MM.1S (cell line): ENCODE measurements at regions not wholly inside any gene's neighbourhood (a gene's known extent, or its start where the extent isn't known, plus 50 kb on each side); places are given as distances from the start of the nearest gene placed in this dataset.
"Not testable (repeated sequence)": the region's sequence is repeated elsewhere in the genome, so short reads cannot be mapped to it uniquely, and the experiment has no call there.

Experiments
- DNase-seq: peaks from one replicate; pipeline ENCODE4 v3.0.0-alpha.2; 2015
- H2AFZ ChIP-seq: fragments of 300-600 bp; sonication (generic); 2 replicates; pipeline ENCODE4 v1.6.0; 2016; ENCODE audit warnings: antibody characterized with exemption, low read length
- H3F3A ChIP-seq: fragments of 300-600 bp; sonication (generic); 2 replicates; pipeline ENCODE4 v1.6.1; 2016; ENCODE audit warnings: mild to moderate bottlenecking, antibody characterized with exemption, low read length, moderate library complexity, mixed read lengths; ENCODE audit not compliant: insufficient read depth
- H3K27ac ChIP-seq: fragments of 300-600 bp; sonication (generic); 2 replicates; pipeline ENCODE4 v1.5.1; 2016; ENCODE audit warnings: mild to moderate bottlenecking, low read length
- H3K27me3 ChIP-seq: fragments of 300-600 bp; sonication (generic); replicated peaks from 2 replicates; pipeline ENCODE4 v1.6.0; 2016; ENCODE audit warnings: low read length; ENCODE audit not compliant: insufficient read depth
- H3K36me3 ChIP-seq: fragments of 300-600 bp; sonication (generic); replicated peaks from 2 replicates; pipeline ENCODE4 v1.6.1; 2016; ENCODE audit warnings: mild to moderate bottlenecking, low read length, mixed read lengths; ENCODE audit not compliant: insufficient read depth
- H3K4me1 ChIP-seq: fragments of 300-600 bp; sonication (generic); 2 replicates; pipeline ENCODE4 v1.6.1; 2016; ENCODE audit warnings: low read length, mixed read lengths
- H3K4me2 ChIP-seq: fragments of 300-600 bp; sonication (generic); 2 replicates; pipeline ENCODE4 v1.6.0; 2016; ENCODE audit warnings: low read depth, low read length
- H3K4me3 ChIP-seq: fragments of 300-600 bp; sonication (generic); 2 replicates; pipeline ENCODE4 v1.5.1; 2016; ENCODE audit warnings: low read length, mixed read lengths
- H3K79me2 ChIP-seq: fragments of 300-600 bp; sonication (generic); 2 replicates; pipeline ENCODE4 v1.6.1; 2016; ENCODE audit warnings: mixed run types, low read length, mixed read lengths
- H3K9ac ChIP-seq: fragments of 300-600 bp; sonication (generic); 2 replicates; pipeline ENCODE4 v1.6.1; 2016; ENCODE audit warnings: low read length, mixed read lengths
- H3K9me2 ChIP-seq: fragments of 300-600 bp; sonication (generic); replicated peaks from 2 replicates; pipeline ENCODE4 v1.6.1; 2016; ENCODE audit warnings: mild to moderate bottlenecking, low read length, mixed read lengths; ENCODE audit not compliant: insufficient read depth
- H3K9me3 ChIP-seq: fragments of 300-600 bp; sonication (generic); replicated peaks from 2 replicates; pipeline ENCODE4 v1.6.1; 2016; ENCODE audit warnings: mild to moderate bottlenecking, low read length, mixed read lengths; ENCODE audit not compliant: insufficient read depth
- H4K20me1 ChIP-seq: fragments of 300-600 bp; sonication (generic); 2 replicates; pipeline ENCODE4 v1.6.1; 2016; ENCODE audit warnings: mild to moderate bottlenecking, low read length, moderate library complexity, mixed read lengths; ENCODE audit not compliant: insufficient read depth
- CTCF ChIP-seq: fragments of 300-600 bp; sonication (generic); IDR thresholded peaks from 2 replicates; pipeline ENCODE4 v1.5.1; 2016; ENCODE audit warnings: antibody characterized with exemption, low read length, mixed read lengths
- EZH2 ChIP-seq: fragments of 300-600 bp; sonication (generic); optimal IDR thresholded peaks from 2 replicates; pipeline ENCODE3; 2017; ENCODE audit warnings: low read depth, mild to moderate bottlenecking, antibody characterized with exemption, low read length, mixed read lengths
- EZH2phosphoT487 ChIP-seq: fragments of 300-600 bp; sonication (generic); IDR thresholded peaks from 2 replicates; pipeline ENCODE4 v1.6.1; 2018; ENCODE audit warnings: antibody characterized with exemption, low read length

DNA sequence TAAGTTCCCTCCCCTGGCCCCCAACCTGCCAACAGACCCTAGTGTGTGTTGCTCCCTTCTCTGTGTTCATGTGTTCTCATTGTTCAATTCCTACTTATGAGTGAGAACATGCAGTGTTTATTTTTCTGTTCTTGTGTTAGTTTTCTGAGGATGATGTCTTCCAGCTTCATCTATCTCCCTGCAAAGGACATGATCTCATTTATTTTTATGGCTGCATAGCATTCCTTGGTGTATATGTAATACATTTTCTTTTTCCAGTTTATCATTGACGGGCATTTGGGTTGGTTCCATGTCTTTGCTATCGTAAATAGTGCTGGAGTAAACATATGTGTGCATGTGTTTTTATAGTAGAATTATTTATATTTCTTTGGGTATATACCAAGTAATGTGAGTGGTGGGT lies 602.2 kb downstream of the DSC3 start:
- no peaks in the 10 kb centered on the region for H3K27me3 ChIP-seq
- no peak for TF ChIP-seq EZH2phosphoT487
- no peak for TF ChIP-seq CTCF
- no peak for TF ChIP-seq EZH2
- no peaks in the 10 kb centered on the region for H3K9me3 ChIP-seq
- no peaks in the 10 kb centered on the region for H3K9me2 ChIP-seq
- H3F3A ChIP-seq, result no peaks in the 10 kb centered on the region
- no peak overlapping the region for H3K9ac ChIP-seq
- no peaks in the 10 kb centered on the region for H3K36me3 ChIP-seq
- no peak for DNase-seq
- no peak overlapping the region for H2AFZ ChIP-seq
- H3K4me1 ChIP-seq, result no peaks in the 10 kb centered on the region
- no peak overlapping the region for H3K27ac ChIP-seq
- H3K4me2 ChIP-seq, result no peak overlapping the region
- H4K20me1 ChIP-seq, result no peaks in the 10 kb centered on the region
- H3K4me3 ChIP-seq, result no peak overlapping the region
- no peaks in the 10 kb centered on the region for H3K79me2 ChIP-seq

DNA sequence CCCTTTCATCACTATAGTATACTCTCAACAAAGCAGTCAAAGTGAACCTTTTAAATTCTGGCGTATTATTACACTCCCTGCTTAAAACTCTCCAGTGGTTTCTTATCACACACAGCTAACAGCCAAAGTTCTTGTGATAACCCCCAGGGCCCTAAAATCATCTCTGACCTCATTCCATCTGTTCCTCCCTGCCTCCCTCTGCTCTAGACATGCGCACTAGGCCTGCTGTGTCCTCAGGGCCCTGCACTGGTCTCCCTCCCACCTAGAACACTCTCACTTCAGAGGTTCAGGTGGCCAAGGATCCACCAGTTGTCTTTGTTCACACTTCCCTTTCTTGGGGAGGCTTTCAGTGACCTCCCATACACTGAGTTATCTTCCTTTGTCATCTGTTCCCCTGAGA lies 603.4 kb downstream of the DSC3 start:
- Histone ChIP-seq H3K9me2 (no peaks in the 10 kb centered on the region), H3K79me2 (no peaks in the 10 kb centered on the region), H3K4me1 (no peaks in the 10 kb centered on the region), H3K4me2 (no peak overlapping the region), H3K27me3 (no peaks in the 10 kb centered on the region), H3K4me3 (no peak overlapping the region), H3K9me3 (no peaks in the 10 kb centered on the region), H2AFZ (no peak overlapping the region), H3F3A (no peaks in the 10 kb centered on the region), H3K36me3 (no peaks in the 10 kb centered on the region), H4K20me1 (no peaks in the 10 kb centered on the region), H3K27ac (no peak overlapping the region), H3K9ac (no peak overlapping the region)
- no peak for TF ChIP-seq EZH2
- TF ChIP-seq EZH2phosphoT487, result no peak
- TF ChIP-seq CTCF, result no peak
- DNase-seq, result no peak

GRCh38 chr18:30432349-30432748 lies 610.2 kb downstream of the DSC3 start:
- H3K36me3 ChIP-seq, result no peaks in the 10 kb centered on the region
- H3K27me3 ChIP-seq, result no peaks in the 10 kb centered on the region
- H3F3A ChIP-seq, result no peaks in the 10 kb centered on the region
- no peaks in the 10 kb centered on the region for H3K79me2 ChIP-seq
- DNase-seq, result no peak
- no peak overlapping the region for H3K4me3 ChIP-seq
- no peak overlapping the region for H3K9ac ChIP-seq
- no peaks in the 10 kb centered on the region for H3K4me1 ChIP-seq
- no peak overlapping the region for H3K27ac ChIP-seq
- H3K9me3 ChIP-seq, result no peaks in the 10 kb centered on the region
- no peaks in the 10 kb centered on the region for H4K20me1 ChIP-seq
- no peak overlapping the region for H2AFZ ChIP-seq
- H3K4me2 ChIP-seq, result no peak overlapping the region
- TF ChIP-seq CTCF (no peak), EZH2phosphoT487 (no peak), EZH2 (no peak)
- no peaks in the 10 kb centered on the region for H3K9me2 ChIP-seq

GRCh38 chr18:30419399-30419798 lies 623.1 kb downstream of the DSC3 start:
- not testable (repeated sequence) for H3K27me3 ChIP-seq, H4K20me1 ChIP-seq, H3K4me2 ChIP-seq, H3K9me3 ChIP-seq, H2AFZ ChIP-seq, H3K9ac ChIP-seq, H3K4me3 ChIP-seq, H3K4me1 ChIP-seq, H3F3A ChIP-seq, H3K36me3 ChIP-seq, DNase-seq, H3K9me2 ChIP-seq, H3K79me2 ChIP-seq, H3K27ac ChIP-seq
